Glutamatergic neuron (in vitro differentiated cells): ENCODE measurements at regions not wholly inside any gene's neighbourhood (a gene's known extent, or its start where the extent isn't known, plus 50 kb on each side); places are given as distances from the start of the nearest gene placed in this dataset.

ENCODE experiments used
- DNase-seq: peaks from one replicate; pipeline ENCODE4 v3.0.0; 2022
- H3K27ac Mint-ChIP-seq: one replicate; pipeline ENCODE4 v1.8.0; 2020; ENCODE audit warnings: mild to moderate bottlenecking, mixed read lengths, inconsistent platforms; ENCODE audit not compliant: unreplicated experiment
- H3K27me3 Mint-ChIP-seq: one replicate; pipeline ENCODE4 v1.8.0; 2020; ENCODE audit warnings: mild to moderate bottlenecking, moderate library complexity, mixed read lengths, inconsistent platforms; ENCODE audit not compliant: unreplicated experiment
- H3K36me3 Mint-ChIP-seq: one replicate; pipeline ENCODE4 v1.8.0; 2020; ENCODE audit warnings: mild to moderate bottlenecking, mixed read lengths, inconsistent platforms; ENCODE audit not compliant: unreplicated experiment
- H3K4me1 Mint-ChIP-seq: one replicate; pipeline ENCODE4 v1.8.0; 2020; ENCODE audit warnings: mild to moderate bottlenecking, low read depth, mixed read lengths, inconsistent platforms; ENCODE audit not compliant: unreplicated experiment
- H3K4me3 Mint-ChIP-seq: one replicate; pipeline ENCODE4 v1.8.0; 2020; ENCODE audit warnings: mild to moderate bottlenecking, mixed read lengths, inconsistent platforms; ENCODE audit not compliant: unreplicated experiment
- H3K9me3 Mint-ChIP-seq: one replicate; pipeline ENCODE4 v1.8.0; 2020; ENCODE audit warnings: mild to moderate bottlenecking, moderate library complexity, mixed read lengths, inconsistent platforms; ENCODE audit not compliant: unreplicated experiment
- TF ChIP-seq, protein P1 (sequence below): fragments of 200-600 bp; sonication (generic); IDR thresholded peaks from one replicate; pipeline ENCODE4 v1.5.0; 2021; ENCODE audit not compliant: partially characterized antibody, unreplicated experiment

DNA sequence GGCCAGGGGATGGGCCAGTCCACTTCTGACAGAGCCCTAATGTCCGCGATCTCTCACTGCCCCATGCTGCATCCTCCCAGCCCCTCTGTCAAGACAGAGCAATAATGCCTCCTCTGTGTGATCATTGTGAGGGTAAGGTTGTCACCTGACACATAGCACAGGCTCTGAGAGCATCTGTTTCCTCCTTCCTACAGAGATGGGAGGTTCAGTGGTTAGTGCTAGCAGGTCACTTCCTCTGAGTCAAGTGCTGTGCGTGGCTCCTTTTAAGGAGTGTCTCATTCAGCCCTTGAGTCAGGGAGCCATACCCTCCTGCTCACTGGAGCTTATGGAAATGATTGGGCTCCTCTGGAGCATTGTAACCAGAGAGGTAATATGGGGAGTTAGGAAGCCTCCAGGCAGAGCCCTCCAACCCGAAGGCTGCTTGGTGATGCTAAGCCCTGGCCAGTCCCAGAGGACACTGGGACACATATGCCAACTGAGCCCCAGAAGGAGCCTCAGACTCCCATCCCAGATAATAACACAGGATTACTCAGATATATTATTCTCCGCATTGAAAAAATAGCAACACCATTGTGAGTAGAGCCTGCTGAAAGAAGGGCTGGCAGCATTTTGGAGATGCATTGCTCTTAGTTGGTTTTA lies 189.0 kb downstream of the GALNT1 start:
- Mint-ChIP-seq H3K4me3 (no peak overlapping the region), H3K9me3 (peaks cover 10% of the 10 kb centered on the region), H3K27ac (no peak overlapping the region), H3K27me3 (peaks cover 4% of the 10 kb centered on the region), H3K36me3 (no peaks in the 10 kb centered on the region), H3K4me1 (peaks cover 8% of the 10 kb centered on the region)
- peak; percentile 33 for DNase-seq
- TF ChIP-seq, protein P1, sequence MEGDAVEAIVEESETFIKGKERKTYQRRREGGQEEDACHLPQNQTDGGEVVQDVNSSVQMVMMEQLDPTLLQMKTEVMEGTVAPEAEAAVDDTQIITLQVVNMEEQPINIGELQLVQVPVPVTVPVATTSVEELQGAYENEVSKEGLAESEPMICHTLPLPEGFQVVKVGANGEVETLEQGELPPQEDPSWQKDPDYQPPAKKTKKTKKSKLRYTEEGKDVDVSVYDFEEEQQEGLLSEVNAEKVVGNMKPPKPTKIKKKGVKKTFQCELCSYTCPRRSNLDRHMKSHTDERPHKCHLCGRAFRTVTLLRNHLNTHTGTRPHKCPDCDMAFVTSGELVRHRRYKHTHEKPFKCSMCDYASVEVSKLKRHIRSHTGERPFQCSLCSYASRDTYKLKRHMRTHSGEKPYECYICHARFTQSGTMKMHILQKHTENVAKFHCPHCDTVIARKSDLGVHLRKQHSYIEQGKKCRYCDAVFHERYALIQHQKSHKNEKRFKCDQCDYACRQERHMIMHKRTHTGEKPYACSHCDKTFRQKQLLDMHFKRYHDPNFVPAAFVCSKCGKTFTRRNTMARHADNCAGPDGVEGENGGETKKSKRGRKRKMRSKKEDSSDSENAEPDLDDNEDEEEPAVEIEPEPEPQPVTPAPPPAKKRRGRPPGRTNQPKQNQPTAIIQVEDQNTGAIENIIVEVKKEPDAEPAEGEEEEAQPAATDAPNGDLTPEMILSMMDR = no peak

DNA sequence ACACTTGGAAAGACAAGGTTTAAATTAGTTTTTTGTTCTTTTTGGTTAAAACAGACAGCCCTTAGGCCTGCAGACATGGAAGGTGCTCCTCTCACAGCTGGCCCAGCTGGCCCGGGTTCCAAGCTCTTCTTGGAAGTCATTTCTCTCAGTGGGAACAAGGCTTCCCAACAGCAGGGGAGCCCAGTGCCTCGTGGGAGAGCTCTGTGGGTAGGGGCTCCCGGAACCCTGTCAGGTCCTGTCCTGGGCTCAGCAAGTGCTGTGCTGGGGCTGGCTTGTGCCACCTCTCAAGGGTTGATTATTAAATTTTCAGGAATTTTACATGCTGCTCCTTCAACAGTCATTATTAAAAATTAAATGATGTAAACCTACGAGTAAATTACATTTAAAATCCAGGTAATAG lies 189.6 kb downstream of the GALNT1 start:
- Mint-ChIP-seq H3K9me3 (peaks cover 10% of the 10 kb centered on the region), H3K4me1 (peaks cover 8% of the 10 kb centered on the region)

DNA sequence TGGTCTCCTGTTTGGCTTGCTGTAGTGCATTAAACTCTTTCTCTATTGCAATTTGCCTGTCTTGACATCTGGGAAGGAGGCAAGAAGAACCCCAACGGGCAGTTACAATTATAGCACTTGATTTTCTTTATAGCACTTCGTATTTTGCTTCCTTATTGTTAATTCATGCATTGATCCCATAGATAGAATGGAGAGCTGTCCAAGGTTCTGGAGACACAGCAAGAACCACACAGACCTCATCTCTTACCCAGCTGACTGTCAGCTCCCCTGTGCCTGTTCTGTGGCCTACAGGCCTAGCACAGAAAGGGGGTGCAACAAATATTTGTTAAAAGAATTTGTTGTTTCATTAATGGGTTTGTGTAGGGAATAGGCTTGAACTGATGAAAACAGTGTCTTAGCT lies 194.3 kb downstream of the GALNT1 start:
- H3K27me3 Mint-ChIP-seq = peaks cover 4% of the 10 kb centered on the region
- DNase-seq = no peak
- H3K9me3 Mint-ChIP-seq = peaks cover 10% of the 10 kb centered on the region
- TF ChIP-seq, protein P1 = no peak
- no peak overlapping the region for H3K27ac Mint-ChIP-seq
- no peak overlapping the region for H3K4me3 Mint-ChIP-seq
- peaks cover 6% of the 10 kb centered on the region for H3K4me1 Mint-ChIP-seq
- H3K36me3 Mint-ChIP-seq = no peaks in the 10 kb centered on the region

More for the DNA sequence above, 189.6 kb downstream of the GALNT1 start:
- H3K27ac Mint-ChIP-seq = peak overlapping the region; percentile 38
- peaks cover 4% of the 10 kb centered on the region for H3K27me3 Mint-ChIP-seq
- no peak for DNase-seq
- TF ChIP-seq, protein P1 = no peak
- H3K4me3 Mint-ChIP-seq = no peak overlapping the region
- H3K36me3 Mint-ChIP-seq = no peaks in the 10 kb centered on the region

DNA sequence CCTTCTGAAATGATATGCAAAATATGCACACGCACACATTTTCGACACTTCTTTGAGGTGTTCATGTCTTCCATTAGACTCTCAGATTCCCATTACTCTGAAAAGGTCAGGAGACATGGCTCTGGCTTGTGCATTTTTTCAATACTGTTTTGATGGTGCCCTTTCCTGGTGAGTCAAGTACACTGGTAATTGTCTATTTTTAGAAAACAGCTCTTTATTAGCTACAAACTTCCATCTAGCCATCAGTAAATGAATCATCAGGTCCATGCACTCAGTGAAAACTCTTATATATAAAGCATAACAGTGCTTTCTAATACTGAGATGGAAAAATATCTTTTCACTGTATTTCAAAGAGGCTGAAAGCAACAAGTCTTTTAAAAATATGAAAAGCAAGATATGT lies 194.9 kb downstream of the GALNT1 start:
- Mint-ChIP-seq H3K36me3 (no peaks in the 10 kb centered on the region), H3K27me3 (peaks cover 4% of the 10 kb centered on the region), H3K4me3 (no peak overlapping the region), H3K4me1 (peaks cover 4% of the 10 kb centered on the region), H3K9me3 (peaks cover 10% of the 10 kb centered on the region), H3K27ac (no peak overlapping the region)
- DNase-seq = no peak
- TF ChIP-seq, protein P1 = no peak

DNA sequence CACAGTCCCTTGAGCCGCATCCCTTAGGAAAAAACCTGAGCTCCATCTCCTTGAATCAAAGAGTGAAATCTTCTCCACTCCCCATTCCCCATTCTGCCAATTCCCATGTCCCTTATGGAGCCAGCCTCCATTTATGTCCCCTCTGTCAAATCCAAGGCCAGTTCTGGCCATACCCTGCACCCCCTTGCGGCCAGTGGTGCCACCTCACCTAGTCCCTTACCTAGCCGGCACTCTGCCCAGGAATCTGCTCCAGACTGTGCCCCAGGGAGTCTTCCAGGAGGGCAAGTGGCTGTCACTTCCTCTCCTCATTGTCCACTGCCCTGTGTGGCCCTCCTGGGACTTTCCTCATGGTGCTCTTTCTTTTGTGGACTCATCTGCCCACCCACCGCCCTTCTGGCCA lies 195.4 kb upstream of the RMP24 start:
- peaks cover 4% of the 10 kb centered on the region for H3K27me3 Mint-ChIP-seq
- H3K9me3 Mint-ChIP-seq = peaks cover 10% of the 10 kb centered on the region
- H3K4me1 Mint-ChIP-seq = peaks cover 4% of the 10 kb centered on the region
- no peak for DNase-seq
- TF ChIP-seq, protein P1 = no peak
- no peaks in the 10 kb centered on the region for H3K36me3 Mint-ChIP-seq
- no peak overlapping the region for H3K27ac Mint-ChIP-seq
- no peak overlapping the region for H3K4me3 Mint-ChIP-seq
